ENCODE measurements at regions not wholly inside any gene's neighbourhood (a gene's known extent, or its start where the extent isn't known, plus 50 kb on each side); places are given as distances from the start of the nearest gene placed in this dataset.

DNA sequence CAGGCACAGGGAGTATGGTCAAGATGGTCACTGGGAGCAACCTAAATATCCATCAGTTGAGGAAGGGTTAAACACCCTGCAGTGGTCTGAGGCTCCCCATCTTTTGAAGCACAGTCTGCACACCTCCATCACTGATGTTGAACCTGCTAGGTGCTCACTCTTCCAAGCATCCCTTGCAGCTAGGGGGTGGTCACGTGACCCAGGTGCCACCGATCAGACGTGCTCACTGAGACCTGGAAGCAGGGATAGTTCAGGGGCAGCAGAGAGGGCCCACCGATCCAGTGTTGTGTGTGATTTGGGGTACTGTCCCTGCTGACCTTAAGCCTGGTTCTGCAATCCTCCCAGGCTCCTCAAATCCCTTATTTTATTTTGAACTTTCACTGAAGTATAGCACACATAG is 134.6 kb downstream of the CEBPB start:
- 92% methylated on average over 2 of the region's 4 CpGs; no CpG with 5 or more reads in 1 of the 2 donors for WGBS, 2 donors (ENCODE audit: low coverage in 1 of 2)
- TF ChIP-seq POLR2AphosphoS5 (IDR thresholded peaks at IDR 0.05) (no peak), POLR2A (IDR thresholded peaks at IDR 0.05) (no peak), EP300 (IDR thresholded peaks at IDR 0.05) (no peak)
- TF ChIP-seq, protein P1, sequence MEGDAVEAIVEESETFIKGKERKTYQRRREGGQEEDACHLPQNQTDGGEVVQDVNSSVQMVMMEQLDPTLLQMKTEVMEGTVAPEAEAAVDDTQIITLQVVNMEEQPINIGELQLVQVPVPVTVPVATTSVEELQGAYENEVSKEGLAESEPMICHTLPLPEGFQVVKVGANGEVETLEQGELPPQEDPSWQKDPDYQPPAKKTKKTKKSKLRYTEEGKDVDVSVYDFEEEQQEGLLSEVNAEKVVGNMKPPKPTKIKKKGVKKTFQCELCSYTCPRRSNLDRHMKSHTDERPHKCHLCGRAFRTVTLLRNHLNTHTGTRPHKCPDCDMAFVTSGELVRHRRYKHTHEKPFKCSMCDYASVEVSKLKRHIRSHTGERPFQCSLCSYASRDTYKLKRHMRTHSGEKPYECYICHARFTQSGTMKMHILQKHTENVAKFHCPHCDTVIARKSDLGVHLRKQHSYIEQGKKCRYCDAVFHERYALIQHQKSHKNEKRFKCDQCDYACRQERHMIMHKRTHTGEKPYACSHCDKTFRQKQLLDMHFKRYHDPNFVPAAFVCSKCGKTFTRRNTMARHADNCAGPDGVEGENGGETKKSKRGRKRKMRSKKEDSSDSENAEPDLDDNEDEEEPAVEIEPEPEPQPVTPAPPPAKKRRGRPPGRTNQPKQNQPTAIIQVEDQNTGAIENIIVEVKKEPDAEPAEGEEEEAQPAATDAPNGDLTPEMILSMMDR (IDR thresholded peaks at IDR 0.05): no peak
- H3K27ac ChIP-seq: no peak overlapping the region
- no peaks in the 10 kb centered on the region for H3K36me3 ChIP-seq
- no peak for ATAC-seq
- no peaks in the 10 kb centered on the region for H3K27me3 ChIP-seq
- no peaks in the 10 kb centered on the region for H3K9me3 ChIP-seq
- peaks cover 0 to 22% (median 20%) of the 10 kb centered on the region in 3 donors for H3K4me1 ChIP-seq
- no peak overlapping the region for H3K4me3 ChIP-seq

DNA sequence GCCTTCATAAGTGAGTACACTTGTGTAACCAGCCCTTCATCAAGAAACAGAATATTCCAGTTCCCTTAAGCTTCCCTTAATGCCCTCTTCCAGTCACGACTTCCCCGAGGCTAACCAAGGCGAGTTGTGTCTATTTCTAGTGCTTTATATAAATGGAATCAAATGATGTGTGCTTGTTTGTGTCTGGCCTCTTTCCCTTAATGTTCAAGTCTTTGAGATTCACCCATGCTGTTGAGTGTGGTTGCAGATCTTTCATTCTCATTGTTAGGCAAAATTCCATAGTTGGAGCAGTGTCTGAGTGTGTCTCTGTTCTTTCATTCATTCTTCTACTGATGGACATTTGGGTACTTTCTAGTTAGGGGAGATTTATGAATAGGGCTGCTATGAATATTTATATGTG is 135.0 kb downstream of the CEBPB start:
- Histone ChIP-seq H3K36me3 (no peaks in the 10 kb centered on the region), H3K4me1 (peaks cover 0 to 18% (median 17%) of the 10 kb centered on the region in 3 donors), H3K9me3 (no peaks in the 10 kb centered on the region), H3K4me3 (no peak overlapping the region), H3K27me3 (no peaks in the 10 kb centered on the region), H3K27ac (no peak overlapping the region)
- WGBS, 2 donors (ENCODE audit: low coverage in 1 of 2): 75 to 79% methylated on average over 3 of the region's 3 CpGs
- ATAC-seq: no peak
- TF ChIP-seq POLR2AphosphoS5 (IDR thresholded peaks at IDR 0.05): no peak
- no peak for TF ChIP-seq EP300 (IDR thresholded peaks at IDR 0.05)
- TF ChIP-seq, protein P1 (IDR thresholded peaks at IDR 0.05): no peak
- no peak for TF ChIP-seq POLR2A (IDR thresholded peaks at IDR 0.05)

- no peaks in the 10 kb centered on the region for H3K4me1 ChIP-seq
- H3K27ac ChIP-seq: no peak overlapping the region
- no peaks in the 10 kb centered on the region for H3K36me3 ChIP-seq
- H3K9me3 ChIP-seq: no peaks in the 10 kb centered on the region
- ATAC-seq: no peak
- H3K4me3 ChIP-seq: no peak overlapping the region
- H3K27me3 ChIP-seq: no peaks in the 10 kb centered on the region
- TF ChIP-seq EP300 (IDR thresholded peaks at IDR 0.05) (no peak), POLR2AphosphoS5 (IDR thresholded peaks at IDR 0.05) (no peak), POLR2A (IDR thresholded peaks at IDR 0.05) (no peak)
- TF ChIP-seq, protein P1 (IDR thresholded peaks at IDR 0.05): no peak
- WGBS, 2 donors (ENCODE audit: low coverage in 1 of 2): 83% methylated on average over 2 of the region's 2 CpGs
Observed at GRCh38 chr20:50327666-50328065, 137.0 kb downstream of the CEBPB start.

- no peak overlapping the region for H3K27ac ChIP-seq
- H3K4me3 ChIP-seq: no peak overlapping the region
- 91% methylated on average over 4 of the region's 6 CpGs; no CpG with 5 or more reads in 1 of the 2 donors for WGBS, 2 donors (ENCODE audit: low coverage in 1 of 2)
- H3K27me3 ChIP-seq: no peaks in the 10 kb centered on the region
- ATAC-seq: no peak
- TF ChIP-seq, protein P1 (IDR thresholded peaks at IDR 0.05): no peak
- TF ChIP-seq POLR2AphosphoS5 (IDR thresholded peaks at IDR 0.05): no peak
- TF ChIP-seq POLR2A (IDR thresholded peaks at IDR 0.05): no peak
- TF ChIP-seq EP300 (IDR thresholded peaks at IDR 0.05): no peak
- no peaks in the 10 kb centered on the region for H3K36me3 ChIP-seq
- no peaks in the 10 kb centered on the region for H3K9me3 ChIP-seq
- H3K4me1 ChIP-seq: no peaks in the 10 kb centered on the region
Observed at GRCh38 chr20:50328222-50328979, 137.8 kb downstream of the CEBPB start.

Measured in gastroesophageal sphincter (tissue), 4 donors.